Naive thymus-derived CD4-positive, alpha-beta T cell (primary cell): ENCODE measurements at regions not wholly inside any gene's neighbourhood (a gene's known extent, or its start where the extent isn't known, plus 50 kb on each side); places are given as distances from the start of the nearest gene placed in this dataset.
A peak's percentile ranks its signal among the peaks of the same experiment; 100 is the strongest.
"Not testable (repeated sequence)": the region's sequence is repeated elsewhere in the genome, so short reads cannot be mapped to it uniquely, and the experiment has no call there.

Source experiments
- ATAC-seq: fragments of 150-1000 bp; cut with Tn5 transposase; 2 replicates; pipeline ENCODE4 v1.10.0; 2021; ENCODE audit warnings: mild to moderate bottlenecking, moderate library complexity
- CTCF ChIA-PET: fragments of 350-600 bp; sonication (Branson Sonifier 250); formaldehyde crosslinking; loops from one replicate; lab custom pipeline; 2021; ENCODE audit warnings: antibody characterized with exemption; lab: Charles Lee
- POLR2A ChIA-PET: fragments of 350-600 bp; sonication (Branson Sonifier 250); formaldehyde crosslinking; loops from one replicate; lab custom pipeline; 2021; ENCODE audit warnings: antibody characterized with exemption, inconsistent platforms; lab: Charles Lee
- DNase-seq, 9 donors: peaks; one replicate each; pipeline versions ENCODE4 v3.0.0 to v3.0.0-alpha.2; 2020 to 2022; ENCODE audit warnings: mixed read lengths in 1 of 9
- H3K27ac ChIP-seq: one replicate; pipeline ENCODE4 v1.7.0; 2013; ENCODE audit warnings: mild to moderate bottlenecking, low read depth, low read length, moderate library complexity
- H3K27me3 ChIP-seq, 2 donors: one replicate each; pipeline ENCODE4 v1.7.0; 2013; ENCODE audit warnings: low read length in 2 of 2, mild to moderate bottlenecking in 2 of 2, moderate library complexity in 2 of 2; ENCODE audit not compliant: control insufficient read depth in 2 of 2, insufficient read depth in 2 of 2
- H3K36me3 ChIP-seq, 3 experiments: 1 replicate in 2 of 3; 2 replicates in 1 of 3; pipeline ENCODE4 v1.7.0; 2013; ENCODE audit warnings: low read length in 3 of 3, mild to moderate bottlenecking in 3 of 3, moderate library complexity in 1 of 3; ENCODE audit not compliant: insufficient read depth in 3 of 3, control insufficient read depth in 2 of 3
- H3K4me1 ChIP-seq, 2 donors: one replicate each; pipeline ENCODE4 v1.7.0; 2013; ENCODE audit warnings: low read length in 2 of 2, mild to moderate bottlenecking in 2 of 2, moderate library complexity in 1 of 2; ENCODE audit not compliant: control insufficient read depth in 2 of 2, insufficient read depth in 2 of 2
- H3K4me3 ChIP-seq: 2 replicates; pipeline ENCODE4 v1.7.0; 2013; ENCODE audit warnings: mild to moderate bottlenecking, low read length
- H3K9me3 ChIP-seq, 3 experiments: 1 replicate in 2 of 3; 2 replicates in 1 of 3; pipeline ENCODE4 v1.7.0; 2013; ENCODE audit warnings: low read length in 3 of 3; ENCODE audit not compliant: control insufficient read depth in 2 of 3
- H3K27ac Mint-ChIP-seq, 9 donors: one replicate each; pipeline ENCODE4 v1.8.0; 2020 to 2022; ENCODE audit warnings: mixed read lengths in 9 of 9, mild to moderate bottlenecking in 8 of 9, moderate library complexity in 5 of 9, inconsistent platforms in 2 of 9
- H3K27me3 Mint-ChIP-seq, 5 donors: one replicate each; pipeline ENCODE4 v1.8.0; 2021 to 2022; ENCODE audit warnings: mixed read lengths in 5 of 5, mild to moderate bottlenecking in 1 of 5
- H3K36me3 Mint-ChIP-seq, 5 donors: one replicate each; pipeline ENCODE4 v1.8.0; 2020 to 2022; ENCODE audit warnings: mixed read lengths in 5 of 5, mild to moderate bottlenecking in 3 of 5, inconsistent platforms in 1 of 5
- H3K4me1 Mint-ChIP-seq, 7 donors: one replicate each; pipeline ENCODE4 v1.8.0; 2020 to 2022; ENCODE audit warnings: mixed read lengths in 7 of 7, mild to moderate bottlenecking in 3 of 7, inconsistent platforms in 1 of 7
- H3K4me3 Mint-ChIP-seq, 10 donors: one replicate each; pipeline ENCODE4 v1.8.0; 2020 to 2022; ENCODE audit warnings: mild to moderate bottlenecking in 10 of 10, mixed read lengths in 10 of 10, moderate library complexity in 6 of 10, inconsistent platforms in 2 of 10
- H3K9me3 Mint-ChIP-seq, 11 donors: one replicate each; pipeline ENCODE4 v1.8.0; 2020 to 2022; ENCODE audit warnings: mixed read lengths in 11 of 11, mild to moderate bottlenecking in 4 of 11, inconsistent platforms in 1 of 11, moderate library complexity in 1 of 11
- intact Hi-C, 2 donors: fragments of 100-400 bp; cut with micrococcal nuclease; formaldehyde crosslinking; loops; one replicate each; pipeline ENCODE4 v1.15.1; 2023

DNA sequence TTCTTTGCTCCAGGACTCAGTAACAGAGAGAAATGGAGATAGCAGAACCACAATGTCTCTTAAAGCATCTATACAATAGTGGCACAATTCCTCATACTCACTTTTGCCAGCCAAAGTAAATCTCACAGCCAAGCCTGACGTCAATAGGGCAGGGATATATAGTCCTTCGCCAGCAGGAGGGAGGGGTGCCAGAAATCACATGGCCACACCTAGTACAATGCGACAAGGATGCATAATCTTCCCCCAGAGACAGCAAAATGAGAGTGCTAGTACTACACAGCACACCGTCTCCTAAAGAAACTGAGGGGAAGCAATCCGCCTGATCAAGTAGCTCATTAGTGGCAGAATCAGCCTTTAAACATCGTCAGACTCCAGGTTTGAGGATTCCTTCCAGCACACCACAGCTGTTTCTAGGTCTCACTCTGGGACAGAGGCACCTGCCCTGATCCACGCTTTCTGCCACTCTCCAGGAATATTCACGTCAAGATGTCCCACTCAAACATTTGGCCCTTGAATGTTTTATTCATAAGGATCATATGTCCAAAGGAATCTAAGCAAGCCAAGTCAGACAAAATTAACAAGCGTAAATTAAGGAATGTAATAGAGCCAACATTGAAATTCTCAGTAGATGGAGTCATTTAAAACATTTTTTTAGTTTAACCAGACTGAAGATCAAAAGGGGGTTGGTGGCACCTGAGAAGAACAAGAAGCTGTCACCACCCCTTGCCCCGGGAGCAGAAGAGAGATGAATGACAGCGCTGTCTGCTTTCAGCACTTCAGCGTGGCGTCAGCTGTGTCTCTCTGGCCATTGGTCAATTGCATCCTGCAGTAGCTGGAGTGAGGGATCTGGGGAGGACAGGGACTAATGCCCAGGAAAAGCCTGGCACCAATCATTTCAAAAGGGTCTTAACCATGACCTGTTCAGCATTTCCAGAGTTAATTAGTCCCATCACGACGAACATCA is 63.5 kb upstream of the SERP2 start:
- no peaks in the 10 kb centered on the region for H3K36me3 ChIP-seq
- intact Hi-C loops: no loop called here
- H3K4me3 ChIP-seq: no peak overlapping the region
- Mint-ChIP-seq H3K9me3 (peaks cover 0 to 5% (median 0%) of the 10 kb centered on the region in 11 donors), H3K27me3 (peaks cover 0 to 17% (median 12%) of the 10 kb centered on the region in 5 donors), H3K4me1 (peaks cover 13 to 34% (median 25%) of the 10 kb centered on the region in 7 donors), H3K36me3 (no peaks in the 10 kb centered on the region), H3K4me3 (no peak overlapping the region), H3K27ac (no peak overlapping the region)
- ATAC-seq (no peak), DNase-seq (no peak)
- CTCF ChIA-PET: interaction anchor here (0.5 kb wide), 1 partner anchor 36 kb away, joined by 3 read pairs; no protein-coding TSS in a partner anchor
- H3K4me1 ChIP-seq: peaks cover 0 to 10% of the 10 kb centered on the region in 2 donors
- H3K27ac ChIP-seq: no peak overlapping the region
- POLR2A ChIA-PET: interaction anchor here (0.6 kb wide), 1 partner anchor 556 kb away, joined by 3 read pairs; no protein-coding TSS in a partner anchor
- no peaks in the 10 kb centered on the region for H3K27me3 ChIP-seq
- H3K9me3 ChIP-seq: no peaks in the 10 kb centered on the region

DNA sequence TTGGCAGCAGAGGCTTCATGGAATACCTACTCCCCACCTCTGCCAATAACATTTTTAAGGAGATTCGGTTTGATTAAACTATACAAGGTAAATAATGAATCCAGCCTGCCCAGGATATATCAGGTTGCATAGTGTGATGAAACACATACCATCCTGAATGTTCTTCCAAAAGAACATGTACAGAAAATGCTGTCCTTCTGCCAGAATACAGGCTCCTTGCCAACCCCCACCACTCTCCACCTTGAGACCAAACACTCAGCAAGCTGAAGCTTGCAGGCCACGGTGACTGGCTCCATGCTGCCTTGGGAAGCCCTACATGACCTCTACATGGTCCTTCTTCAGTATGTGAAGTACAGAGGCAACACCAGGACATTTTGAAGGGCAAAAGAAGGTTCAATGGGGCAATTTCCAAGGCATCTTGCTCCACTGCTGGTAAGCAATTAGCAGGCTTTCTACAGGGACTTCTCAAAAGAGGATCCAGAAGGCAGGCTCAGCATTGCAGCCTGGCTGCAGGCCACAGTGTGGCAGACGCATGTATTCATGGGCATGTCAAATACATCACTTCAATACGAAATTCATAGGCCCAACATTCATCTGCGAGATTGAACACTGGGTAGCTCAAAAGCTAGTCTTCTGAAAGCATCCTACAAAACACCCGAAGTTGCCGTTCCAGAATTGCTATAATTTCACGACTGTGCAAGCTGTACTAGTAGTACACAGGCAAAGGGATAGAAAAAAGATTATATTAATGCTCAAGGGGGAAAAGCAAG is 62.4 kb upstream of the SERP2 start:
- Histone ChIP-seq H3K27ac (no peak overlapping the region), H3K4me1 (peaks cover 0 to 7% of the 10 kb centered on the region in 2 donors), H3K4me3 (no peak overlapping the region), H3K27me3 (no peaks in the 10 kb centered on the region), H3K36me3 (no peaks in the 10 kb centered on the region), H3K9me3 (no peaks in the 10 kb centered on the region)
- Mint-ChIP-seq H3K4me1 (peaks cover 9 to 23% (median 14%) of the 10 kb centered on the region in 7 donors), H3K36me3 (no peaks in the 10 kb centered on the region), H3K27ac (no peak overlapping the region), H3K9me3 (peaks cover 0 to 5% (median 0%) of the 10 kb centered on the region in 11 donors), H3K27me3 (peaks cover 0 to 23% (median 17%) of the 10 kb centered on the region in 5 donors), H3K4me3 (no peak overlapping the region)
- no peak for DNase-seq
- intact Hi-C loops: no loop called here
- POLR2A ChIA-PET: no interaction called here
- CTCF ChIA-PET: no interaction called here
- ATAC-seq: no peak

GRCh38 chr13:44312131-44312530 is 61.5 kb upstream of the SERP2 start:
- ChIA-PET CTCF (no interaction called here), POLR2A (no interaction called here)
- Histone ChIP-seq H3K4me3 (no peak overlapping the region), H3K27me3 (no peaks in the 10 kb centered on the region), H3K4me1 (no peaks in the 10 kb centered on the region), H3K27ac (no peak overlapping the region), H3K36me3 (no peaks in the 10 kb centered on the region), H3K9me3 (no peaks in the 10 kb centered on the region)
- Mint-ChIP-seq H3K4me3 (no peak overlapping the region), H3K27me3 (peaks cover 0 to 28% (median 16%) of the 10 kb centered on the region in 5 donors), H3K9me3 (peaks cover 0 to 1% (median 0%) of the 10 kb centered on the region in 11 donors), H3K36me3 (no peaks in the 10 kb centered on the region), H3K4me1 (peaks cover 2 to 14% (median 5%) of the 10 kb centered on the region in 7 donors), H3K27ac (no peak overlapping the region)
- intact Hi-C loops: no loop called here
- DNase-seq: no peak
- no peak for ATAC-seq

DNA sequence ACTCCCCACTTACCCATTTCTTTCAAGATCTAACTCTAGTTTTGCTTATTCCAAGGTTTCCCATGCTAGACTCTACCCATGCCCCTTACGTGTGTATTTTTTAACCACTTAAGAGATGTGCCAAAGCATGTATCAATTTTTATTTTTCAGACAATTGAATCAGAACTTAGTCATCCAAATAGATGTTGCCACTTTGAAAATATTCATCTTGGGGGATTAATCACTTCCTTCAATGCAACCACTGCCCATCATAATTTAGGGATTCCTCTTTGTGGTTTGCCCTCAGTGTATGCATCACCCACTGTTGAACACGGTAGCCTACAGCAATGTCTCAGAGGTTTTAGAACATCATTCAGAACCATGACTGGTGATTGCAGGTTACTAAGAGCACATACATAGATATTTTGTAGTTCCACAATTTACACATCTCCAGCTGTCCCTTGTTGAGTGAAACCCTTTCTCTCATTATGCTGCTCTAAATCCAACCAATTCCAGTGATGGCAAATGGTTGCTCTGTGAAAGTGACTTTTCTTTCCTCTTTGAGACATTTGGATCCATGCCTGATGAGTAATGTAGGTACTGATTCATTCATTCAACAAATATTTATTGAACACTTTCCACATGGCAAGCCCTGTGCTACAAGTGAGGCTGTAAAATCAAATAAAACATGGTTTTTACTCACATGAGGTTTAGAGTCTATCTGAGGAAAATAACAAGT is 60.6 kb upstream of the SERP2 start:
- Mint-ChIP-seq H3K36me3 (no peaks in the 10 kb centered on the region), H3K27me3 (peaks cover 0 to 35% (median 20%) of the 10 kb centered on the region in 5 donors), H3K27ac (no peak overlapping the region), H3K4me1 (peaks cover 0 to 5% (median under 1%) of the 10 kb centered on the region in 7 donors), H3K4me3 (no peak overlapping the region), H3K9me3 (peaks cover 0 to 1% (median 0%) of the 10 kb centered on the region in 11 donors)
- Histone ChIP-seq H3K9me3 (no peaks in the 10 kb centered on the region), H3K4me1 (no peaks in the 10 kb centered on the region), H3K4me3 (no peak overlapping the region), H3K27me3 (no peaks in the 10 kb centered on the region), H3K36me3 (no peaks in the 10 kb centered on the region), H3K27ac (no peak overlapping the region)
- ChIA-PET CTCF (no interaction called here), POLR2A (no interaction called here)
- ATAC-seq: peak; percentile 69
- intact Hi-C loops: no loop called here
- no peak for DNase-seq

- ChIA-PET POLR2A (no interaction called here), CTCF (no interaction called here)
- Mint-ChIP-seq H3K36me3 (no peaks in the 10 kb centered on the region), H3K4me3 (no peak overlapping the region), H3K9me3 (peaks cover 0 to 1% (median 0%) of the 10 kb centered on the region in 11 donors), H3K27me3 (peaks cover 0 to 35% (median 16%) of the 10 kb centered on the region in 5 donors), H3K27ac (no peak overlapping the region), H3K4me1 (peaks cover 0 to 5% (median 0%) of the 10 kb centered on the region in 7 donors)
- peak; percentile 48 for ATAC-seq
- intact Hi-C loops: no loop called here
- Histone ChIP-seq H3K27ac (no peak overlapping the region), H3K4me1 (no peaks in the 10 kb centered on the region), H3K27me3 (no peaks in the 10 kb centered on the region), H3K36me3 (no peaks in the 10 kb centered on the region), H3K4me3 (no peak overlapping the region), H3K9me3 (no peaks in the 10 kb centered on the region)
- no peak for DNase-seq
Measured at GRCh38 chr13:44313674-44314073, 60.0 kb upstream of the SERP2 start.

DNA sequence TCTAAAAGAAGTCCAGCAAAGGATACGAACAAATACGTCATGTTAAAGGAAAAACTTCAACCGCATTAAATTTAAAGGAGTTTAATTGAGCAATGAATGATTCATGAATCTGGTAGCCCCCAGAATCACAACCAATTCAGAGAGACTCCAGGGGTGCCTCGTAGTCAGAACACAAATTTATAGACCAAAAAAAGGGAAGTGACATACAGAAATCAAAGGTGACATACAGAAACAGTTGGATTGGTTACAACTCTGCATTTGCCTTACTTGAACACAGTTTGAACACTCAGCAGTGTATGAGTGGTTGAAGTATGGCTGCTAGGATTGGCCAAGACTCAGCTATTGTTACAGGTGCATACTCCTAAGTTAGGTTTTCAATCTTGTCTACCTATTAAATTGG is 59.5 kb upstream of the SERP2 start:
- POLR2A ChIA-PET, H3K4me3 Mint-ChIP-seq, H3K9me3 Mint-ChIP-seq, H3K27ac Mint-ChIP-seq, intact Hi-C loops, H3K36me3 Mint-ChIP-seq, H3K4me3 ChIP-seq, H3K36me3 ChIP-seq, H3K4me1 ChIP-seq, ATAC-seq, H3K4me1 Mint-ChIP-seq, CTCF ChIA-PET, DNase-seq, H3K9me3 ChIP-seq, H3K27ac ChIP-seq, H3K27me3 ChIP-seq: not testable (repeated sequence)
- H3K27me3 Mint-ChIP-seq: peaks cover 0 to 35% (median 16%) of the 10 kb centered on the region in 5 donors
